ENCODE measurements at regions not wholly inside any gene's neighbourhood (a gene's known extent, or its start where the extent isn't known, plus 50 kb on each side); places are given as distances from the start of the nearest gene placed in this dataset.
A peak's percentile ranks its signal among the peaks of the same experiment; 100 is the strongest.

- TF ChIP-seq CTCF (IDR thresholded peaks at IDR 0.05; ENCODE audit: low read depth, low read length, missing control alignments) = no peak
- no peak for DNase-seq (ENCODE audit: low read depth)
- in situ Hi-C loops (cut with HindIII; ENCODE audit: low sequenced_read_pairs) = no loop called here
- no peak overlapping the region for H3K4me3 ChIP-seq (ENCODE audit: low read depth, low read length)
These were observed 372.1 kb downstream of the ACTL7B start for GRCh38 chr9:108483676-108484075.

DNA sequence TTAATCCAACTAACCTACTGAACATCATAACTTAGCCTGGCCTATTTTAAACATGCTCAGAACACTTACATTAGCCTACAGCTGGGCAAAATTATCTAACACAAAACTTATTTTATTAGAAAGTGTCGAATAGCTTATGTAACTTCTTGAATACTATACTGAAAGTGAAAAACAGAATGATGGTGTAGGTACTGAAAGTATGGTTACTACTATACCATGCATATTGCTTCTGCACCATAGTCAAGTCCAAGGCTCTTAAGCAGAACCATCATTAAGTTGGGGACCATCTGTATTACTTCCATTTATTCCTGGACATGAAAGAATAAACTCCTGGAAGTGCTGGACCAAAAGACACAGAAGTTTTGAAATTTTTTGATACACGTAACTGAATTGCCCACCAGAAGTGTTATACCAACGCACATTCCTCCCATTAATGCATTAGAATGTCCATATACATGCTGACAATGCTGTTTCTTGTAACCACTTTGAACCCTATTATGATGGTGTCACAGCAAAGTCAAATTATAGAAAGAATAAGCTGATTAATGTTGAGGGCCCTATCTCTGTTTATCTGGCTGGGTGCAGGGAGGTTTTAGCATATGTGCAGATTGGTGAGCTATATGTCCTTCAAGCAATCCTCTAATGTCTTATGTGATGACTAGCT, 375.7 kb downstream of the ACTL7B start:
- H3K4me3 ChIP-seq (ENCODE audit: low read depth, low read length) = no peak overlapping the region

GRCh38 chr9:108478431-108479332, 377.1 kb downstream of the ACTL7B start:
- DNase-seq (ENCODE audit: low read depth) = peak; percentile 53
- in situ Hi-C loops (cut with HindIII; ENCODE audit: low sequenced_read_pairs) = no loop called here
- H3K4me3 ChIP-seq (ENCODE audit: low read depth, low read length) = no peak overlapping the region
- no peak for TF ChIP-seq CTCF (IDR thresholded peaks at IDR 0.05; ENCODE audit: low read depth, low read length, missing control alignments)

More for the DNA sequence above, 375.7 kb downstream of the ACTL7B start:
- in situ Hi-C loops (cut with HindIII; ENCODE audit: low sequenced_read_pairs) = no loop called here
- no peak for TF ChIP-seq CTCF (IDR thresholded peaks at IDR 0.05; ENCODE audit: low read depth, low read length, missing control alignments)
- no peak for DNase-seq (ENCODE audit: low read depth)

- TF ChIP-seq CTCF (IDR thresholded peaks at IDR 0.05; ENCODE audit: low read depth, low read length, missing control alignments) = no peak
- peak; percentile 34 for DNase-seq (ENCODE audit: low read depth)
- in situ Hi-C loops (cut with HindIII; ENCODE audit: low sequenced_read_pairs) = no loop called here
- no peak overlapping the region for H3K4me3 ChIP-seq (ENCODE audit: low read depth, low read length)
These were observed 378.2 kb downstream of the ACTL7B start for GRCh38 chr9:108477529-108478006.

DNA sequence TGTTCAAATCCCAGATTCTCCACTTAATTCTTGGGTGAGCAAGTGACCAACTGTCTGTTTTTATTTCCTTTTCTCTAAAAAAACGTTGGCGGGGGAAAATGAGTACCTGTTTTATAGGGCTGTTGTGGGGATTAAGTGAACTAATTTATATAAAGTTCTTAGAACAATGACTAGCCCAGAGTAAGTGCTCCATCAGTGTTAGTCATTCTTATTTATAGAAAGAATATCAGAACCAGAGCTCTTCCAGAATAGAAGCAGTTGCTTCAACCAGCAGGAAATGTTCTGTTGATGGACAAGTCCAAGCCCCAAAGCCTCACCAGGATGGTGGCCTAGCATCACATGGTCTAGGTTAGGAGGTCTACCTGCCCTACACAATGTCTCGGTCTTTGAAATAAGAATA, 379.2 kb downstream of the ACTL7B start:
- no peak for DNase-seq (ENCODE audit: low read depth)
- no peak for TF ChIP-seq CTCF (IDR thresholded peaks at IDR 0.05; ENCODE audit: low read depth, low read length, missing control alignments)
- in situ Hi-C loops (cut with HindIII; ENCODE audit: low sequenced_read_pairs) = no loop called here
- no peak overlapping the region for H3K4me3 ChIP-seq (ENCODE audit: low read depth, low read length)

DNA sequence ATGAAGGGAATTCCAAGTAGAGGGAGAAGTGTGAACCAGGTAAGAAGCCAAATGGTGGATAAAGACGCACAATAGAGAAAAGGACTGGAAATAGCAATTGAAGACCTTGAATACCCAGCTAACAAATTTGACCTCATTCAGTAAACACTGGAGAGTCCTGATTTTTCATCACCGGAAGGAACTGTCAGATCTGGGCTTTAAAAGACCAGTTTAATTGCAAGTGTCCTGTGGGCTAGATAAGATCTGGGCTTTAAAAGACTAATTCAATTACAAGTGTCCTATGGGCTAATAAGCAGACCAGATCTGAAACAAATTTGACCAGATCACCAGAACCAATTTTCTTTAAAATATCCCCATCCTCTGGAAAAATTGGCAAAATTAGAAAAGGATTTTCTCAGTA, 380.0 kb downstream of the ACTL7B start:
- H3K4me3 ChIP-seq (ENCODE audit: low read depth, low read length) = no peak overlapping the region
- no peak for TF ChIP-seq CTCF (IDR thresholded peaks at IDR 0.05; ENCODE audit: low read depth, low read length, missing control alignments)
- in situ Hi-C loops (cut with HindIII; ENCODE audit: low sequenced_read_pairs) = no loop called here
- no peak for DNase-seq (ENCODE audit: low read depth)

Measured in astrocyte of the cerebellum (primary cell).